GM12874 (cell line): ENCODE measurements at regions not wholly inside any gene's neighbourhood (a gene's known extent, or its start where the extent isn't known, plus 50 kb on each side); places are given as distances from the start of the nearest gene placed in this dataset.

Experiments
- TF ChIP-seq, protein P1 (sequence below): IDR thresholded peaks from 2 replicates; pipeline ENCODE4 v1.5.1; 2011; ENCODE audit warnings: low read depth, mild to moderate bottlenecking, control low read depth, low read length, moderate library complexity; ENCODE audit not compliant: insufficient read depth

DNA sequence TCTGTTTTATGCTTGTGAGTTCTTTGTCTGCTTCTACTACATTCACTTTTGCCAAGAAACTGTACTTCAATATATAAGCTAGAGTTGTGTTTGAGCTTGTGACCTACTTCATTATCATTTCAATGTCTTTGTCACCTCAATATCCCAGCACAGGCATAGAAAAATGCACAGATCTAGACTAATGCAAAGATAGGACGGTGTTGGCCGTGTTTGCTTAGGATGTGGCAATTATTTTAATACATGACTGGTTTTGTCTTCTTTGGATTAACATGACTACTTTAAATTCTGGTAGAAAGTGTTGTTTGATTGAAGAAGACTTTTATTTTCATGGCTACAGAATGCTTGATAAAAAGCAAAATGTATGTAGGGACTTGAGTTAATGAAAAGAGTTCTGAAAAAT, 1075.0 kb upstream of the GJE1 start:
- TF ChIP-seq, protein P1, sequence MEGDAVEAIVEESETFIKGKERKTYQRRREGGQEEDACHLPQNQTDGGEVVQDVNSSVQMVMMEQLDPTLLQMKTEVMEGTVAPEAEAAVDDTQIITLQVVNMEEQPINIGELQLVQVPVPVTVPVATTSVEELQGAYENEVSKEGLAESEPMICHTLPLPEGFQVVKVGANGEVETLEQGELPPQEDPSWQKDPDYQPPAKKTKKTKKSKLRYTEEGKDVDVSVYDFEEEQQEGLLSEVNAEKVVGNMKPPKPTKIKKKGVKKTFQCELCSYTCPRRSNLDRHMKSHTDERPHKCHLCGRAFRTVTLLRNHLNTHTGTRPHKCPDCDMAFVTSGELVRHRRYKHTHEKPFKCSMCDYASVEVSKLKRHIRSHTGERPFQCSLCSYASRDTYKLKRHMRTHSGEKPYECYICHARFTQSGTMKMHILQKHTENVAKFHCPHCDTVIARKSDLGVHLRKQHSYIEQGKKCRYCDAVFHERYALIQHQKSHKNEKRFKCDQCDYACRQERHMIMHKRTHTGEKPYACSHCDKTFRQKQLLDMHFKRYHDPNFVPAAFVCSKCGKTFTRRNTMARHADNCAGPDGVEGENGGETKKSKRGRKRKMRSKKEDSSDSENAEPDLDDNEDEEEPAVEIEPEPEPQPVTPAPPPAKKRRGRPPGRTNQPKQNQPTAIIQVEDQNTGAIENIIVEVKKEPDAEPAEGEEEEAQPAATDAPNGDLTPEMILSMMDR, result no peak

DNA sequence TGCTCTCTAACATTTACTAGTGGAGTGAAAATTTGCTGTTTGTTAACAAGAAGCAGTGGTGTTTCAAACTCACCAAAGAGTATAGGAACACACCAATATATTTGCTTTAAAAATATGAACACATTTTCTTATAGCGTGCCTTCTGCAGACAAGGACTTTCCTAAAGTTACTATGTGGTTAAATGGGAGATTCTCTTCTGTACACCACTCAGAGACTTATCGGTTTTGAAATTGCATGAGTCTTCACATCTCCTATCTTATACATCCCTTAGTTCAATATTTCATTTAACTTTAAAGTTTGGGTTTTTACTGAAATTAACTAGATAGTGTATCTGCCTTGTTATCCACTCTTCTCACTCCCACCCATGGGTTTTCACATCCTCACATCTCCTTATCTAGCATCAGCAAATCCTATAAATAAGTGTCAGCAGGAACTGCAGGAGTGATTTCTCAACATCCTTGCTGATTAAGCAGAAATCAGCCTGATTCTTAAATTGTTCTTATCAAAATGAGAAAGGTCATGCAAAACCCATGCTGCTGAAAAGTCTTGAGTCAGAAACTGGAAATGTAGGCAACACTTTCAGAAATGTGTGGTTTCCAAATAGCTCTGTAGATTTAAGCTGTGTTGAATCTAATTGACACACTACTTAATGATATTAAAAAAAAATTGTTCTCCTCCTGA, 1075.6 kb upstream of the GJE1 start:
- TF ChIP-seq, protein P1, result no peak

DNA sequence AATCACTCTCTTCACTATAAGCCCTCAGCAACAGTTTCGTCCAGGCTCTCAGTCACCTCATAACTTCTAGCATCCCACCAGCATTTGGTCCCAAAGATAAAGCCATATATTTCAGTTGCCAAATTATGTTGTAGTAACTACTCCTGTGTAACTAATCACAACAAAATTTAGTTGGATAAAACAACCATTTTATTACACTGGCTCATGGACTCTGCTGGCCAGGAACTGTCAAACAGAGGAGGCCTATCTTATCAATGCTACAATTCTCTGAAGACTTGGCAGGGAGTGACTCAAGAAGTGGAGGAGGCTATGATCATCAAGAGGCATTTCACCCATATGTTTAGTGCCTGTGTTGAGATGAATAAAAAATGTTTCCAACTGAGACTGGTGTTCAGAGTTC, 1082.3 kb upstream of the GJE1 start:
- TF ChIP-seq, protein P1, result no peak

DNA sequence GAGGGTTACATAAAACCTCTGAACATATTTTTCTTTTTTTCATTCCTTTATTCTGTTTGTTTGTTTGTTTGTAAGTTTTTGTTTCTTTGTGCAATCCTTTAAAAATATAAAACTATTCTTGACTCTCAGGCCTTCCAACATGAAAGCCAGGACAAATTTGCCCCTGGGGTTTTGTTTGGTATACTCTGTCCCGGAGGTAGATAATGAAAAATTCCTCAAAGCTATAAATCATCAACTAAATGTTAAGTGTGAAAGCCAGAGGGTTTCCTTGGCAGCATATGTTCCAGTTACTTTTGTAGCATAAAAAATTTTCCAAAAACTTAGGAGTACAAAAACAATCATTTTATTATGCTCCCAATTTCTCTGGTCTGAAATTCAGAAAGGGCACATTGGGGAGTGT, 1084.3 kb upstream of the GJE1 start:
- TF ChIP-seq, protein P1, result no peak

DNA sequence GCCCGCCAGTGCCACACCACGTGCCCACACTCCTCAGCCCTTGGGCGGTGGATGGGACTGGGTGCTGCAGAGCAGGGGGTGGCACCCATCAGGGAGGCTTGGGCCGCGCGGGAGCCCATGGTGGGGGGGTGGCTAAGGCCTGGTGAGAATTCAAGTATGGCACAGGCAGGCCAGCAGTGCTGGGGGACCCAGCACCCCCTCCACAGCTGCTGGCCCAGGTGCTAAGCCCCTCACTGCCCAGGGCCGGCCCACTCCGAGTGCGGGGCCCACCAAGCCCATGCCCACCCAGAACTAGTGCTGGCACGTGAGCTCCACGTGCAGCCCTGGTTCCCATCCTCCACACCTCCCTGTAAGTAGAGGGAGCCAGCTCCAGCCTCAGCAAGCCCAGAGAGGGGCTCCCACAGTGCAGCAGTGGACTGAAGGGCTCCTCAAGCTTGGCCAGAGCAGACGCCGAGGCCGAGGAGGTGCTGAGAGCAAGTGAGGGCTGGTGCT, 1091.1 kb upstream of the GJE1 start:
- TF ChIP-seq, protein P1, result no peak

DNA sequence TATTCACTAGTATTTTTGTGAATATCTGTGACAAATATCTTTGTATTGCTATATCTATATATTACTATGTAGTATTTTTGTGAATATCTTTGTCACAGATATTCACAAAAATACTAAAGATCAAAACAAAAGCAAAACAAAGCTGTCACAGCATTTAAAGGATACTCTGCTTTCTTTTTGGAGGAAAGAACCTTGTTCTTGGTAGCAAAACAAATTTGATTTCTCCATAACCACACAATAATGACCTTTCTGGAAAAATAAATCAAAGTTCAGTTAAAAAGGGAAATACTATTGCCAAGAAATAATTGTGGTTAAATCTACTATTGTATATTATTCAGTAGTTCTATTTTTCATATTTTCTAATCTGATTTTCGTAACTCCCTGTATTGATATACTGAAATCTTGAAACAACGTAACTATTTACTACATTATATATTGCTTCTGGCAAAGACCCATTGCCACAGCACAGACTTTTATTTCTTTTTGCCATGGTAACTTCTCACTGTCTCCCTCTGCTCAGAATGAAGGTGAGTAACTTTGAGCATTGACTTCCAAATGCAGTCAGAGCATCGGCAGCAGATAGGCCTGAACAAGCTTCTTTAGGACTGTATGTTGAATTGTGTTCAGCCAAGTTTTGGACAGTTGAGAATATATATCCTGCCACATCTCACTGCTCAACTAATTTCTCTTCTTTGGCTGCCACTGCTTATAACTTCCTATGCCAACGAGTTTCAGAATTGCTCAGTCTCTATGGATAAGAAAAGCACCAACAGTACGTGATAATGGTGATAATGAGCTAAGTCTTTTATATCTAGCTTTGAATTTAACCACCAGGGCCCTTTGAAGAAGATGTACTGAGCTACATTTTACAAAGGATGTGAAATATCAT, 1097.2 kb upstream of the GJE1 start:
- TF ChIP-seq, protein P1, result no peak

DNA sequence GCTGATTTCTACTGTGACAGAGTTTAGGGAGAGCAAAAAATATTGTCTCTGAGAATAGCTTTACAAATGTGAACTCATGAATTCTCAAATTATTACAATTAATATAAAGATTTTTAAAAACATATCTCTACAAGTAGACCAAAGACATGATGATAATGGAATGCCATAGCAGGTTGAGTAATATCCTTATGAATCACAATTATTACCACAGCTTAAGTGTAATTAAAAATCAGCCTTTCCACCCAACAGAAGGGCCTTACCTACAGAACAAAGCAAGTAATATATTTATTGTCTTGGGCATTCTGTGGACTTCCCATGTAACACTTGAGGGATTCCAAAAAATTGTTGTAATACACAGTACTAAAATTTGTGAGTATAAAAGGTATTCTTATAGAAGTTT, 1099.6 kb upstream of the GJE1 start:
- TF ChIP-seq, protein P1, result no peak
